PC-9 (cell line): ENCODE measurements at regions not wholly inside any gene's neighbourhood (a gene's known extent, or its start where the extent isn't known, plus 50 kb on each side); places are given as distances from the start of the nearest gene placed in this dataset.

ENCODE experiments used
- BruUV-seq: library from RNA; stranded (reverse); fragments of 400-500 nt; replicated peaks from 2 replicates; lab custom pipeline; 2021; lab: Mats Ljungman, UMichigan
- CTCF ChIA-PET: fragments of 300-600 bp; sonication (Branson Sonifier 250); formaldehyde crosslinking; loops from one replicate; lab custom pipeline; 2022; ENCODE audit warnings: antibody characterized with exemption; lab: Charles Lee
- POLR2A ChIA-PET: fragments of 300-600 bp; sonication (Branson Sonifier 250); formaldehyde crosslinking; loops from one replicate; lab custom pipeline; 2022; ENCODE audit warnings: antibody characterized with exemption; ENCODE audit not compliant: unreplicated experiment; lab: Charles Lee
- DNase-seq, 2 experiments: peaks; one replicate each; pipeline versions ENCODE4 v3.0.0 to v3.0.0-alpha.2; 2015 to 2022; ENCODE audit warnings: mixed read lengths in 1 of 2
- H2AFZ ChIP-seq: fragments of 200-600 bp; sonication (generic); 2 replicates; pipeline ENCODE4 v1.8.1; 2017; ENCODE audit warnings: antibody characterized with exemption
- H3F3A ChIP-seq: fragments of 200-600 bp; sonication (generic); 2 replicates; pipeline ENCODE4 v1.8.1; 2017; ENCODE audit warnings: antibody characterized with exemption, mild to moderate bottlenecking, low read depth; ENCODE audit not compliant: insufficient read depth
- H3K27ac ChIP-seq: fragments of 200-600 bp; sonication (generic); 2 replicates; pipeline ENCODE4 v1.6.1; 2016; ENCODE audit warnings: mixed run types
- H3K27me3 ChIP-seq: fragments of 200-600 bp; sonication (generic); 2 replicates; pipeline ENCODE4 v1.6.1; 2016; ENCODE audit warnings: low read depth, mixed run types; ENCODE audit not compliant: insufficient read depth
- H3K36me3 ChIP-seq: fragments of 200-600 bp; sonication (generic); 2 replicates; pipeline ENCODE4 v1.6.1; 2016; ENCODE audit warnings: low read depth, mixed run types
- H3K4me1 ChIP-seq: fragments of 200-600 bp; sonication (generic); replicated peaks from 2 replicates; pipeline ENCODE4 v1.6.1; 2016; ENCODE audit warnings: mixed run types; ENCODE audit not compliant: insufficient read depth
- H3K4me2 ChIP-seq: fragments of 200-600 bp; sonication (generic); 2 replicates; pipeline ENCODE4 v1.6.1; 2017; ENCODE audit warnings: mixed run types
- H3K4me3 ChIP-seq: fragments of 200-600 bp; sonication (generic); 2 replicates; pipeline ENCODE4 v1.6.1; 2016; ENCODE audit warnings: mixed run types
- H3K79me2 ChIP-seq: fragments of 200-600 bp; sonication (generic); 2 replicates; pipeline ENCODE4 v1.6.1; 2017; ENCODE audit warnings: low read depth, mixed run types
- H3K9me2 ChIP-seq: fragments of 200-600 bp; sonication (generic); 2 replicates; pipeline ENCODE4 v1.8.1; 2017; ENCODE audit warnings: mild to moderate bottlenecking; ENCODE audit not compliant: insufficient read depth
- H3K9me3 ChIP-seq: fragments of 200-600 bp; sonication (generic); 2 replicates; pipeline ENCODE4 v1.8.1; 2016; ENCODE audit warnings: low read depth; ENCODE audit not compliant: insufficient read depth
- H4K20me1 ChIP-seq: fragments of 200-600 bp; sonication (generic); 2 replicates; pipeline ENCODE4 v1.8.1; 2017; ENCODE audit not compliant: insufficient read depth
- CTCF ChIP-seq: fragments of 200-600 bp; sonication (generic); conservative IDR thresholded peaks from 2 replicates; pipeline ENCODE4 v1.6.1; 2017; ENCODE audit warnings: mixed run types, antibody characterized with exemption, mild to moderate bottlenecking, moderate library complexity
- EZH2 ChIP-seq: fragments of 200-600 bp; sonication (generic); IDR thresholded peaks from 2 replicates; pipeline ENCODE4 v1.8.0; 2017; ENCODE audit warnings: antibody characterized with exemption, low read depth
- intact Hi-C: fragments of 100-400 bp; cut with micrococcal nuclease; formaldehyde crosslinking; loops from one replicate; pipeline ENCODE4 v1.10.0; 2022; ENCODE audit not compliant: unreplicated experiment

GRCh38 chr21:35170818-35171217 is 121.7 kb upstream of the RUNX1 start:
- Histone ChIP-seq H2AFZ (no peak overlapping the region), H3K27ac (no peak overlapping the region), H3K27me3 (no peaks in the 10 kb centered on the region), H3K9me3 (no peaks in the 10 kb centered on the region), H3F3A (no peaks in the 10 kb centered on the region), H3K36me3 (no peaks in the 10 kb centered on the region), H3K4me3 (no peak overlapping the region), H3K4me1 (no peaks in the 10 kb centered on the region), H4K20me1 (no peaks in the 10 kb centered on the region), H3K4me2 (no peak overlapping the region), H3K9me2 (no peaks in the 10 kb centered on the region), H3K79me2 (no peaks in the 10 kb centered on the region)
- BruUV-seq: no TSS peak
- CTCF ChIA-PET: interaction anchor here (0.6 kb wide), 1 partner anchor 34 kb away, joined by 3 read pairs; no protein-coding TSS in a partner anchor
- intact Hi-C loops: no loop called here
- no peak for TF ChIP-seq EZH2
- TF ChIP-seq CTCF: no peak
- DNase-seq: no peak
- POLR2A ChIA-PET: no interaction called here

- no peak for TF ChIP-seq EZH2
- no peak for TF ChIP-seq CTCF
- H4K20me1 ChIP-seq: no peaks in the 10 kb centered on the region
- DNase-seq: no peak
- H3K9me2 ChIP-seq: no peaks in the 10 kb centered on the region
- no peaks in the 10 kb centered on the region for H3K4me1 ChIP-seq
- ChIA-PET POLR2A (no interaction called here), CTCF (no interaction called here)
- no peaks in the 10 kb centered on the region for H3K79me2 ChIP-seq
- no peak overlapping the region for H3K4me2 ChIP-seq
- H3K36me3 ChIP-seq: no peaks in the 10 kb centered on the region
- H2AFZ ChIP-seq: no peak overlapping the region
- intact Hi-C loops: no loop called here
- no TSS peak for BruUV-seq
- H3K9me3 ChIP-seq: no peaks in the 10 kb centered on the region
- no peak overlapping the region for H3K27ac ChIP-seq
- H3K27me3 ChIP-seq: no peaks in the 10 kb centered on the region
- no peak overlapping the region for H3K4me3 ChIP-seq
- H3F3A ChIP-seq: no peaks in the 10 kb centered on the region
Measured at GRCh38 chr21:35170244-35170643, 121.1 kb upstream of the RUNX1 start.

GRCh38 chr21:35169574-35169973 is 120.5 kb upstream of the RUNX1 start:
- no peak for DNase-seq
- no peaks in the 10 kb centered on the region for H3F3A ChIP-seq
- CTCF ChIA-PET: no interaction called here
- no peak overlapping the region for H3K4me3 ChIP-seq
- no peaks in the 10 kb centered on the region for H3K9me2 ChIP-seq
- BruUV-seq: no TSS peak
- TF ChIP-seq CTCF (no peak), EZH2 (no peak)
- no peak overlapping the region for H3K27ac ChIP-seq
- H3K27me3 ChIP-seq: no peaks in the 10 kb centered on the region
- H2AFZ ChIP-seq: no peak overlapping the region
- H3K4me1 ChIP-seq: no peaks in the 10 kb centered on the region
- H3K4me2 ChIP-seq: no peak overlapping the region
- no peaks in the 10 kb centered on the region for H4K20me1 ChIP-seq
- intact Hi-C loops: no loop called here
- no peaks in the 10 kb centered on the region for H3K9me3 ChIP-seq
- no peaks in the 10 kb centered on the region for H3K36me3 ChIP-seq
- H3K79me2 ChIP-seq: no peaks in the 10 kb centered on the region
- POLR2A ChIA-PET: no interaction called here
